ENCODE measurements at regions not wholly inside any gene's neighbourhood (a gene's known extent, or its start where the extent isn't known, plus 50 kb on each side); places are given as distances from the start of the nearest gene placed in this dataset.

GRCh38 chr9:75657015-75657414, 233.5 kb upstream of the PCSK5 start:
- no peak overlapping the region for H3K9ac ChIP-seq (ENCODE audit: low read depth in 1 of 3, low read length in 3 of 3)

GRCh38 chr9:75658301-75658905, 232.1 kb upstream of the PCSK5 start:
- H3K4me3 ChIP-seq (ENCODE audit: low read length in 3 of 3): no peak overlapping the region
- no peak overlapping the region for H3K9ac ChIP-seq (ENCODE audit: low read depth in 1 of 3, low read length in 3 of 3)
- H3K27ac ChIP-seq (ENCODE audit: low read depth, low read length): no peak overlapping the region
- H3K4me1 ChIP-seq (ENCODE audit: control insufficient read depth in 3 of 3, insufficient read depth in 3 of 3, low read length in 3 of 3): no peaks in the 10 kb centered on the region
- no peaks in the 10 kb centered on the region for H3K36me3 ChIP-seq (ENCODE audit: control insufficient read depth in 3 of 3, insufficient read depth in 3 of 3, low read length in 3 of 3)
- no peaks in the 10 kb centered on the region for H3K9me3 ChIP-seq (ENCODE audit: control insufficient read depth in 3 of 3, low read length in 3 of 3)
- no peaks in the 10 kb centered on the region for H3K27me3 ChIP-seq (ENCODE audit: control insufficient read depth in 3 of 3, insufficient read depth in 3 of 3, low read length in 3 of 3)

More at GRCh38 chr9:75657015-75657414, 233.5 kb upstream of the PCSK5 start:
- no peaks in the 10 kb centered on the region for H3K4me1 ChIP-seq (ENCODE audit: control insufficient read depth in 3 of 3, insufficient read depth in 3 of 3, low read length in 3 of 3)
- no peak overlapping the region for H3K4me3 ChIP-seq (ENCODE audit: low read length in 3 of 3)
- no peak overlapping the region for H3K27ac ChIP-seq (ENCODE audit: low read depth, low read length)
- H3K36me3 ChIP-seq (ENCODE audit: control insufficient read depth in 3 of 3, insufficient read depth in 3 of 3, low read length in 3 of 3): no peaks in the 10 kb centered on the region
- H3K27me3 ChIP-seq (ENCODE audit: control insufficient read depth in 3 of 3, insufficient read depth in 3 of 3, low read length in 3 of 3): no peaks in the 10 kb centered on the region
- H3K9me3 ChIP-seq (ENCODE audit: control insufficient read depth in 3 of 3, low read length in 3 of 3): no peaks in the 10 kb centered on the region

DNA sequence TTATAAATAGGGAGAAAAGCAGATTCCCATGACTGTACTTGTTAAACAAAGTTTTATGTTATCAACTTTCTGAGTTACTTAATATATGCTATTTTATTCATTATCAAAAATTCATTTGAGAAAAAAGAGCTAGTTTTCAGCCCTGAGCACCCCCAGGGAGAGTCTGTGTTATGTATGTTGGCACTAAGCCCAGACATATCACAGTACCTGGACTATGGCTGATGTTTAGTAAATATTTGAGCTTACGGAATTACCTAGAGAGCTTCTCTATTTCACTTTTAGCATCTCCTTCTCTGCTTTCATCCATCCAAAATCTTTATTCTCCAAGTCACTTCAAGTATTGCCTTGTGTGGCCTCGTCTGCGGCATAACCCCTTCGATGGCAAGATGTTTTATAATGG, 225.9 kb upstream of the PCSK5 start:
- H3K4me1 ChIP-seq (ENCODE audit: control insufficient read depth in 3 of 3, insufficient read depth in 3 of 3, low read length in 3 of 3): no peaks in the 10 kb centered on the region
- H3K27me3 ChIP-seq (ENCODE audit: control insufficient read depth in 3 of 3, insufficient read depth in 3 of 3, low read length in 3 of 3): no peaks in the 10 kb centered on the region
- no peak overlapping the region for H3K4me3 ChIP-seq (ENCODE audit: low read length in 3 of 3)
- no peak overlapping the region for H3K27ac ChIP-seq (ENCODE audit: low read depth, low read length)
- H3K9ac ChIP-seq (ENCODE audit: low read depth in 1 of 3, low read length in 3 of 3): no peak overlapping the region
- no peaks in the 10 kb centered on the region for H3K36me3 ChIP-seq (ENCODE audit: control insufficient read depth in 3 of 3, insufficient read depth in 3 of 3, low read length in 3 of 3)
- no peaks in the 10 kb centered on the region for H3K9me3 ChIP-seq (ENCODE audit: control insufficient read depth in 3 of 3, low read length in 3 of 3)

DNA sequence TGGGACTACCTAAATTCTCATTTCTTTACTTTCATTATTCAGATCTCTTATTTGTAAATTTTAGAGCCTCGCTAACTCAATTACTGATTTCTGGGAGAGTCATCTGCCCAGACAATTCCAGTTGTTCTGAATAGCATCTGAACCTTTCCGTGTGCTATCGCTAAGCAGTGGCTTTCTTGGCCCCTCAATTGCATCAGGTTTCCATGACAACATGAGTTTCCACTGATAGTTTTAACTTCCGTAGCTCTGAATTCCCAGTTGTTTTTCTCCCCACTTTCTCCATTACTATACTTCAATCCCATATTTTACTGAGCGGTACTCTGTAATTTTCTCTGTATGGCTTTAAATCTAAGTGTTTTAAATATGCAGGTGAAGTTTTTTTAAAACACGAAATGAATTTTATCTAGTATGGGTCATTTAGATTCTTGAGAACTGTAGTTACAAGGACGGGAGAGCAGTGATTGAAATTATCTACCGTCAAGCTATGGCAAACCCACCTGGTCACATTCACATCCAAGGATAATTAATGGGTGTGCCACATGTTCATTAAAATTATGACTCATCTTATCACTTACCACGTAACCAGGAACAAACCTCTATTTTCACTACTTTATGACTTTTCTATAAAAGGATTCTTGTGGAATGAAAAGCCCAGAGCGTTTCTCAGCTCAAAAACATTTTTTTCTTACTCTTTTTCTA, 223.5 kb upstream of the PCSK5 start:
- H3K27me3 ChIP-seq (ENCODE audit: control insufficient read depth in 3 of 3, insufficient read depth in 3 of 3, low read length in 3 of 3): no peaks in the 10 kb centered on the region
- no peak overlapping the region for H3K27ac ChIP-seq (ENCODE audit: low read depth, low read length)
- H3K4me1 ChIP-seq (ENCODE audit: control insufficient read depth in 3 of 3, insufficient read depth in 3 of 3, low read length in 3 of 3): no peaks in the 10 kb centered on the region
- H3K9me3 ChIP-seq (ENCODE audit: control insufficient read depth in 3 of 3, low read length in 3 of 3): no peaks in the 10 kb centered on the region
- no peak overlapping the region for H3K4me3 ChIP-seq (ENCODE audit: low read length in 3 of 3)
- H3K36me3 ChIP-seq (ENCODE audit: control insufficient read depth in 3 of 3, insufficient read depth in 3 of 3, low read length in 3 of 3): no peaks in the 10 kb centered on the region
- no peak overlapping the region for H3K9ac ChIP-seq (ENCODE audit: low read depth in 1 of 3, low read length in 3 of 3)

GRCh38 chr9:75669721-75670120, 220.8 kb upstream of the PCSK5 start:
- Histone ChIP-seq H3K4me3 (ENCODE audit: low read length in 3 of 3) (no peak overlapping the region), H3K36me3 (ENCODE audit: control insufficient read depth in 3 of 3, insufficient read depth in 3 of 3, low read length in 3 of 3) (no peaks in the 10 kb centered on the region), H3K27me3 (ENCODE audit: control insufficient read depth in 3 of 3, insufficient read depth in 3 of 3, low read length in 3 of 3) (no peaks in the 10 kb centered on the region)

DNA sequence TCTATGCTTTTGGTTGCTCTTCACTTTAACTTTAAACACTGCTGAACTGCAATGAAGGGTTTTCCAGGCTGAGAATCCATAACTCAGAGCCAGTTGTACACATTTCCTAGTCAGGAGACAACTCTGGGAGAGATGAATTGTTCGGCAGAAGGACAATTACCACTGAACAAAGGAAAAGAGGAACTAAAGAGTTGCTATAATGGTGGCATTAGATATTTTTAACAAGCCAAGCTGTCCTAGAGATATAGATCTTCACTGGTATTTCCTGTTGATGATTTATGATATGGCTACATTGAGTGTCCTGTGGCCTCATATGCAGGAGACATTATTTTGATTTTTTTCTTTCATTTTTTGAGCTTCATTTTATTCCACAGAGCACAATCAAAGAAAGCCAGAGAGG, 219.1 kb upstream of the PCSK5 start:
- Histone ChIP-seq H3K4me3 (ENCODE audit: low read length in 3 of 3) (no peak overlapping the region), H3K9me3 (ENCODE audit: control insufficient read depth in 3 of 3, low read length in 3 of 3) (peaks cover 0 to 2% (median 0%) of the 10 kb centered on the region in 3 donors), H3K27ac (ENCODE audit: low read depth, low read length) (no peak overlapping the region), H3K27me3 (ENCODE audit: control insufficient read depth in 3 of 3, insufficient read depth in 3 of 3, low read length in 3 of 3) (no peaks in the 10 kb centered on the region), H3K9ac (ENCODE audit: low read depth in 1 of 3, low read length in 3 of 3) (no peak overlapping the region), H3K4me1 (ENCODE audit: control insufficient read depth in 3 of 3, insufficient read depth in 3 of 3, low read length in 3 of 3) (no peaks in the 10 kb centered on the region), H3K36me3 (ENCODE audit: control insufficient read depth in 3 of 3, insufficient read depth in 3 of 3, low read length in 3 of 3) (no peaks in the 10 kb centered on the region)

More at GRCh38 chr9:75669721-75670120, 220.8 kb upstream of the PCSK5 start:
- Histone ChIP-seq H3K4me1 (ENCODE audit: control insufficient read depth in 3 of 3, insufficient read depth in 3 of 3, low read length in 3 of 3) (no peaks in the 10 kb centered on the region), H3K27ac (ENCODE audit: low read depth, low read length) (no peak overlapping the region), H3K9ac (ENCODE audit: low read depth in 1 of 3, low read length in 3 of 3) (no peak overlapping the region), H3K9me3 (ENCODE audit: control insufficient read depth in 3 of 3, low read length in 3 of 3) (peaks cover 0 to 2% (median 0%) of the 10 kb centered on the region in 3 donors)

DNA sequence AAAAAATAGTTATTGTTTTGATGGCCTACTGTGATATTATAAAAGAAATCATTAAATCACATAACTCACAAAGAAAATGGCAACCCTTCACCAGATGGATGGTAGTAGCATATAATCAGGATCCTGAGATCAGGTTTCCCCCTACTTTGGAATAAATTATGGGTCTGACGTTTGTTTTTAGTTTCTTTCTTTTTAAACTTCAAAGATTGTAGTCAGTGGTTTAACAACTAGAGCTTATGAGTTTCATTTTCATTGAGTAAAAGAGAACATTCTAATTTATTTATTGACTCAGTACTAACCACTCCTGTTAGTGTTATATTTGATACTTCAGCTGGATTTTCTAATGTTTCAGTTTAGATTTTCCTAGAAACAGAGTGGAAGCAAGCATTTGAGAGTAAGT, 218.0 kb upstream of the PCSK5 start:
- no peak overlapping the region for H3K27ac ChIP-seq (ENCODE audit: low read depth, low read length)
- H3K4me1 ChIP-seq (ENCODE audit: control insufficient read depth in 3 of 3, insufficient read depth in 3 of 3, low read length in 3 of 3): no peaks in the 10 kb centered on the region
- H3K9me3 ChIP-seq (ENCODE audit: control insufficient read depth in 3 of 3, low read length in 3 of 3): peaks cover 0 to 2% (median 0%) of the 10 kb centered on the region in 3 donors
- H3K36me3 ChIP-seq (ENCODE audit: control insufficient read depth in 3 of 3, insufficient read depth in 3 of 3, low read length in 3 of 3): no peaks in the 10 kb centered on the region
- no peak overlapping the region for H3K9ac ChIP-seq (ENCODE audit: low read depth in 1 of 3, low read length in 3 of 3)
- H3K27me3 ChIP-seq (ENCODE audit: control insufficient read depth in 3 of 3, insufficient read depth in 3 of 3, low read length in 3 of 3): no peaks in the 10 kb centered on the region
- H3K4me3 ChIP-seq (ENCODE audit: low read length in 3 of 3): no peak overlapping the region

GRCh38 chr9:75683591-75683990, 206.9 kb upstream of the PCSK5 start:
- Histone ChIP-seq H3K36me3 (ENCODE audit: control insufficient read depth in 3 of 3, insufficient read depth in 3 of 3, low read length in 3 of 3) (no peaks in the 10 kb centered on the region), H3K4me1 (ENCODE audit: control insufficient read depth in 3 of 3, insufficient read depth in 3 of 3, low read length in 3 of 3) (no peaks in the 10 kb centered on the region), H3K27ac (ENCODE audit: low read depth, low read length) (no peak overlapping the region), H3K9me3 (ENCODE audit: control insufficient read depth in 3 of 3, low read length in 3 of 3) (no peaks in the 10 kb centered on the region), H3K4me3 (ENCODE audit: low read length in 3 of 3) (no peak overlapping the region), H3K27me3 (ENCODE audit: control insufficient read depth in 3 of 3, insufficient read depth in 3 of 3, low read length in 3 of 3) (no peaks in the 10 kb centered on the region), H3K9ac (ENCODE audit: low read depth in 1 of 3, low read length in 3 of 3) (no peak overlapping the region)

DNA sequence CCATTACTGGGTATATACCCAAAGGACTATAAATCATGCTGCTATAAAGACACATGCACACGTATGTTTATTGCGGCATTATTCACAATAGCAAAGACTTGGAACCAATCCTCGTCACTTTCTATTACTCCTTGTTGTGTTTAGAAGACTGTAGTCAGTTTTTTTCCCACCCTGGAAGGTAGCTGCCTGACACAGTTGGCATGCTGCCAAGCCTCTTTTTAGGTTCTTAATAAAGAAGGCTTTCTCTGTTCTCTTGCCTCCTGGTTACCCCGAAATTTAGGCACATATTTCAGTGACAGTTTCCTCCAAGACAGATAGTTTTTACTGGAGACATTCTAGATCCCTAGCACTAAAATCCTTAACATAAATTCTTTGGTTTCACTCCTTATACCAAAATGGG, 205.4 kb upstream of the PCSK5 start:
- H3K9ac ChIP-seq (ENCODE audit: low read depth in 1 of 3, low read length in 3 of 3): no peak overlapping the region
- H3K27ac ChIP-seq (ENCODE audit: low read depth, low read length): no peak overlapping the region
- H3K36me3 ChIP-seq (ENCODE audit: control insufficient read depth in 3 of 3, insufficient read depth in 3 of 3, low read length in 3 of 3): no peaks in the 10 kb centered on the region
- H3K4me1 ChIP-seq (ENCODE audit: control insufficient read depth in 3 of 3, insufficient read depth in 3 of 3, low read length in 3 of 3): no peaks in the 10 kb centered on the region
- no peaks in the 10 kb centered on the region for H3K27me3 ChIP-seq (ENCODE audit: control insufficient read depth in 3 of 3, insufficient read depth in 3 of 3, low read length in 3 of 3)
- no peaks in the 10 kb centered on the region for H3K9me3 ChIP-seq (ENCODE audit: control insufficient read depth in 3 of 3, low read length in 3 of 3)
- H3K4me3 ChIP-seq (ENCODE audit: low read length in 3 of 3): no peak overlapping the region

DNA sequence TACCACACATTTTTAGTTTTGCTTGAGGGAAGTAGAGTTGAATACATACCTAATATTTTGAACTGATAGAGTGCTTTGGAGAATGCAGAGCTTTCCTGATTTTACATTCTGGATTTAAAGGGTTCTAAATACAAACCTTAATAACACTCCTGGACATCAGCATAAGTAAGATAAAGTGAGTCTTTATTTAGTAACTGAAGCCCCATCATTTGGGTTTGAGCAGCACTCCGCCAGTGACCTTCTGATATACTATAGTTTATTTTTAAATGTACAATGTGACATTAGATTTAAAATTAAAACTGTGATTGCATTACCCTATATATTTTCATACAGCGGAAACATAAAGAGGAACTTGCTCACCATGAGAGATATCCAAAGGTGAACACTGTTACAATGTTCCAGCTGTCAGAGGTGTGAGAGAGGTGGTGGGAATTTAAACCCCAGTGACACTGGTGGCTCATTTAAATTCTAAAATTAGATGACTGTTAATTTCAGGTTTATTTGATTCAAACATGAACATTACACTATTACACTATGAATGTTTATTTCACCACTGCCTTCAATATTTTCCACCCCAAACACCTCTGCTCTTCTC, 203.0 kb upstream of the PCSK5 start:
- Histone ChIP-seq H3K36me3 (ENCODE audit: control insufficient read depth in 3 of 3, insufficient read depth in 3 of 3, low read length in 3 of 3) (no peaks in the 10 kb centered on the region), H3K27ac (ENCODE audit: low read depth, low read length) (no peak overlapping the region), H3K4me1 (ENCODE audit: control insufficient read depth in 3 of 3, insufficient read depth in 3 of 3, low read length in 3 of 3) (no peaks in the 10 kb centered on the region), H3K9ac (ENCODE audit: low read depth in 1 of 3, low read length in 3 of 3) (no peak overlapping the region), H3K27me3 (ENCODE audit: control insufficient read depth in 3 of 3, insufficient read depth in 3 of 3, low read length in 3 of 3) (no peaks in the 10 kb centered on the region), H3K4me3 (ENCODE audit: low read length in 3 of 3) (no peak overlapping the region), H3K9me3 (ENCODE audit: control insufficient read depth in 3 of 3, low read length in 3 of 3) (no peaks in the 10 kb centered on the region)

Data from skeletal muscle tissue (tissue), 3 donors.